ENCODE measurements at regions not wholly inside any gene's neighbourhood (a gene's known extent, or its start where the extent isn't known, plus 50 kb on each side); places are given as distances from the start of the nearest gene placed in this dataset.
"Not testable (repeated sequence)": the region's sequence is repeated elsewhere in the genome, so short reads cannot be mapped to it uniquely, and the experiment has no call there.

DNA sequence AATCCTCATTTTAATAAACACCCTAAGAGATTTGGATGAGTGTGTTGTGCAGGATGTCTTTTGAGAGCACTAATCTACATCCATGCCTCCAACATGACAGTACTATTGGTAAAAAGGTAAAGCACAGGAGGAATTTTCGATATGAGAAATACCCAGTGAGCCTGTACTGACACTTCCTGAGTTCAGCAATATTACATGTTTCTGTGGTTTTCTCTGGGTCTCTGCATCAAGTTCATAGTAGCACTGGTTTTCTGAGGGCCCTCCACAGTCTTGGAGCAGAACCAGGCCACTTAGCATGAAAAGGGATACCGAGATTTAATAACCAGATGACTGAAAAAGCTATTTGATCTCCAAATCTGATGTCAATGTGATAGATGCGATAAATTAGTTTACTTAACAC is 524.1 kb downstream of the TMEM38B start:
- H3K4me3 ChIP-seq (ENCODE audit: low read depth, low read length) = no peak overlapping the region
- TF ChIP-seq, protein P1, sequence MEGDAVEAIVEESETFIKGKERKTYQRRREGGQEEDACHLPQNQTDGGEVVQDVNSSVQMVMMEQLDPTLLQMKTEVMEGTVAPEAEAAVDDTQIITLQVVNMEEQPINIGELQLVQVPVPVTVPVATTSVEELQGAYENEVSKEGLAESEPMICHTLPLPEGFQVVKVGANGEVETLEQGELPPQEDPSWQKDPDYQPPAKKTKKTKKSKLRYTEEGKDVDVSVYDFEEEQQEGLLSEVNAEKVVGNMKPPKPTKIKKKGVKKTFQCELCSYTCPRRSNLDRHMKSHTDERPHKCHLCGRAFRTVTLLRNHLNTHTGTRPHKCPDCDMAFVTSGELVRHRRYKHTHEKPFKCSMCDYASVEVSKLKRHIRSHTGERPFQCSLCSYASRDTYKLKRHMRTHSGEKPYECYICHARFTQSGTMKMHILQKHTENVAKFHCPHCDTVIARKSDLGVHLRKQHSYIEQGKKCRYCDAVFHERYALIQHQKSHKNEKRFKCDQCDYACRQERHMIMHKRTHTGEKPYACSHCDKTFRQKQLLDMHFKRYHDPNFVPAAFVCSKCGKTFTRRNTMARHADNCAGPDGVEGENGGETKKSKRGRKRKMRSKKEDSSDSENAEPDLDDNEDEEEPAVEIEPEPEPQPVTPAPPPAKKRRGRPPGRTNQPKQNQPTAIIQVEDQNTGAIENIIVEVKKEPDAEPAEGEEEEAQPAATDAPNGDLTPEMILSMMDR (IDR thresholded peaks at IDR 0.05; ENCODE audit: low read depth, low read length) = no peak
- TF ChIP-seq MAX (IDR thresholded peaks at IDR 0.05; ENCODE audit: low read depth, low read length) (no peak), MYC (IDR thresholded peaks at IDR 0.05; ENCODE audit: low read depth, low read length) (no peak), POLR2A (IDR thresholded peaks at IDR 0.05; ENCODE audit: extremely low read depth, insufficient read length) (no peak)
- no peak for DNase-seq (ENCODE audit: low read depth)

DNA sequence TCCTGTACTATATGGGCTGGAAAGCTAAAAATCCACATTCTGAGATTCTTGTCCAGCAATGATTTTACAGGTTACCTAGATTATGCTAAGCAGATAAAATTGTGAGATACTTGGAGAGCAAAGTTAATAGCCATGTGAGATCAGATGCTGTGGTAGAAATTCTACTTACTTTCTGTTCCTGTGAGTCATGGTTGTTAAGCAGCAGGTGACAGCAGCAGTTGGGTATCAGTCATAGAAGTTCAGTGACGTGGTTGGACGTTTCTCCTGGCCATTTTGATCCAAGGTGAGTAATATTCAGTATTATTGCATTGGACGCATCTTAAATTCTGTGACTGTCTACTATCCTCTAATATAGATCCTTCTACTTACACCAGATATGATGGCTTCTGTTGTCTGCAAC is 524.5 kb downstream of the TMEM38B start:
- H3K4me3 ChIP-seq (ENCODE audit: low read depth, low read length) = no peak overlapping the region
- TF ChIP-seq, protein P1 (IDR thresholded peaks at IDR 0.05; ENCODE audit: low read depth, low read length) = no peak
- TF ChIP-seq MAX (IDR thresholded peaks at IDR 0.05; ENCODE audit: low read depth, low read length) = no peak
- no peak for TF ChIP-seq POLR2A (IDR thresholded peaks at IDR 0.05; ENCODE audit: extremely low read depth, insufficient read length)
- TF ChIP-seq MYC (IDR thresholded peaks at IDR 0.05; ENCODE audit: low read depth, low read length) = no peak

DNA sequence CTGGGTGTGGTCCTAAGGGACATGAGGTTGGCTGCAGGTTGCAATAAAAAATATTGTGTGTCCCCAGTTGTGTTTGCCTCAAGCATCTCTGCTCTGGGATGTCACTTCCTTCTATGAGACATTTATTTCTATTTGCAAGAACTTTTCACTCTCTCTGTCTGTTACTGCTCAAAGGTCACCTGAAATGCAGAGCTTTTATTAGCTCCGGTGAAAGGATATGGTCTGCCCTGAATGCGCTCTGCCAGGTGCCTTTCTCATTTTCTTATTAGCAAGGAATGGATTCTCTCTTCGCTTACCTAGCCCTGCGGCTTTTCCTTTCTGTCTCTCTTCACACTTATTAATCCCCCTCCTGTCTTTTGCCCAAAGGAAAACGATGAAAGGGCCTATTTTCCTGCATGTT is 526.1 kb downstream of the TMEM38B start:
- TF ChIP-seq MAX (IDR thresholded peaks at IDR 0.05; ENCODE audit: low read depth, low read length) (no peak), POLR2A (IDR thresholded peaks at IDR 0.05; ENCODE audit: extremely low read depth, insufficient read length) (no peak)
- no peak overlapping the region for H3K4me3 ChIP-seq (ENCODE audit: low read depth, low read length)
- DNase-seq (ENCODE audit: low read depth) = no peak

More for the DNA sequence above, 524.5 kb downstream of the TMEM38B start:
- no peak for DNase-seq (ENCODE audit: low read depth)

- TF ChIP-seq MAX (IDR thresholded peaks at IDR 0.05; ENCODE audit: low read depth, low read length) (no peak), POLR2A (IDR thresholded peaks at IDR 0.05; ENCODE audit: extremely low read depth, insufficient read length) (no peak), MYC (IDR thresholded peaks at IDR 0.05; ENCODE audit: low read depth, low read length) (no peak)
- TF ChIP-seq, protein P1 (IDR thresholded peaks at IDR 0.05; ENCODE audit: low read depth, low read length) = no peak
- H3K4me3 ChIP-seq (ENCODE audit: low read depth, low read length) = no peak overlapping the region
- DNase-seq (ENCODE audit: low read depth) = no peak
Measured at GRCh38 chr9:106228861-106229260, 534.5 kb downstream of the TMEM38B start.

- H3K4me3 ChIP-seq (ENCODE audit: low read depth, low read length) = no peak overlapping the region
- TF ChIP-seq MYC (IDR thresholded peaks at IDR 0.05; ENCODE audit: low read depth, low read length) = no peak
- DNase-seq (ENCODE audit: low read depth) = no peak
Measured at GRCh38 chr9:106233116-106233515, 538.8 kb downstream of the TMEM38B start.

- DNase-seq (ENCODE audit: low read depth); H3K4me3 ChIP-seq (ENCODE audit: low read depth, low read length): not testable (repeated sequence)
Measured at GRCh38 chr9:106260908-106261307, 566.6 kb downstream of the TMEM38B start.

GRCh38 chr9:106277966-106278365 is 583.6 kb downstream of the TMEM38B start:
- DNase-seq (ENCODE audit: low read depth) = no peak
- TF ChIP-seq POLR2A (IDR thresholded peaks at IDR 0.05; ENCODE audit: extremely low read depth, insufficient read length) (no peak), MAX (IDR thresholded peaks at IDR 0.05; ENCODE audit: low read depth, low read length) (no peak), MYC (IDR thresholded peaks at IDR 0.05; ENCODE audit: low read depth, low read length) (no peak)
- TF ChIP-seq, protein P1 (IDR thresholded peaks at IDR 0.05; ENCODE audit: low read depth, low read length) = no peak
- H3K4me3 ChIP-seq (ENCODE audit: low read depth, low read length) = no peak overlapping the region

Data from NB4 (cell line).